Astrocyte of the cerebellum (primary cell): ENCODE measurements at regions not wholly inside any gene's neighbourhood (a gene's known extent, or its start where the extent isn't known, plus 50 kb on each side); places are given as distances from the start of the nearest gene placed in this dataset.

Source experiments
- DNase-seq: peaks from one replicate; pipeline ENCODE4 v3.0.0-alpha.2; 2011; ENCODE audit warnings: low read depth
- H3K4me3 ChIP-seq: 2 replicates; pipeline ENCODE4 v1.5.1; 2011; ENCODE audit warnings: mild to moderate bottlenecking, low read depth, low read length, moderate library complexity
- in situ Hi-C: cut with HindIII; loops from 2 replicates; pipeline ENCODE4 v1.10.0; 2017; ENCODE audit warnings: low sequenced_read_pairs
- TF ChIP-seq, protein P1 (sequence below): IDR thresholded peaks from 2 replicates; pipeline ENCODE4 v1.5.1; 2012; ENCODE audit warnings: low read length, low read depth, moderate library complexity, mild to moderate bottlenecking; ENCODE audit errors: missing control alignments

DNA sequence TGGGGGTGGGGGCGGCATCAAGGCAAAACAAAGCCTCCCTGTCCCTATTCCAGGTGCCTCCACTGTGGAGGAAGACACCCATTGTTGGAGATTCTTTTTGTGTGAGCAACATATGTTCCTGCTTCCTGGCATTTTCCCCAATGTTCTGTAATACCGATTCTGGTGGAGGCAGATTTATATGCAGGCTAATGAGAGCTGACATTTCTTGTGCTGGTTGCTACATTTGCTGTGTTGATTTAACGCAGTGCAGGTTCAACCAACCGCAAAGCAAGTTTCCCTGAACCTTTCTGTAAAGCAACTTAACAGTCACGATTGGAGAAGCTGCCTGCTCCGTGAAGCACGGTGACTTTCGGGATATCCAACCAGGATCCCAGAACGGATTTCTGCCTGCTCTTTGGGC is 260.5 kb downstream of the CBLN1 start:
- H3K4me3 ChIP-seq: no peak overlapping the region
- in situ Hi-C loops: no loop called here
- peak; percentile 83 for DNase-seq
- TF ChIP-seq, protein P1, sequence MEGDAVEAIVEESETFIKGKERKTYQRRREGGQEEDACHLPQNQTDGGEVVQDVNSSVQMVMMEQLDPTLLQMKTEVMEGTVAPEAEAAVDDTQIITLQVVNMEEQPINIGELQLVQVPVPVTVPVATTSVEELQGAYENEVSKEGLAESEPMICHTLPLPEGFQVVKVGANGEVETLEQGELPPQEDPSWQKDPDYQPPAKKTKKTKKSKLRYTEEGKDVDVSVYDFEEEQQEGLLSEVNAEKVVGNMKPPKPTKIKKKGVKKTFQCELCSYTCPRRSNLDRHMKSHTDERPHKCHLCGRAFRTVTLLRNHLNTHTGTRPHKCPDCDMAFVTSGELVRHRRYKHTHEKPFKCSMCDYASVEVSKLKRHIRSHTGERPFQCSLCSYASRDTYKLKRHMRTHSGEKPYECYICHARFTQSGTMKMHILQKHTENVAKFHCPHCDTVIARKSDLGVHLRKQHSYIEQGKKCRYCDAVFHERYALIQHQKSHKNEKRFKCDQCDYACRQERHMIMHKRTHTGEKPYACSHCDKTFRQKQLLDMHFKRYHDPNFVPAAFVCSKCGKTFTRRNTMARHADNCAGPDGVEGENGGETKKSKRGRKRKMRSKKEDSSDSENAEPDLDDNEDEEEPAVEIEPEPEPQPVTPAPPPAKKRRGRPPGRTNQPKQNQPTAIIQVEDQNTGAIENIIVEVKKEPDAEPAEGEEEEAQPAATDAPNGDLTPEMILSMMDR: no peak

DNA sequence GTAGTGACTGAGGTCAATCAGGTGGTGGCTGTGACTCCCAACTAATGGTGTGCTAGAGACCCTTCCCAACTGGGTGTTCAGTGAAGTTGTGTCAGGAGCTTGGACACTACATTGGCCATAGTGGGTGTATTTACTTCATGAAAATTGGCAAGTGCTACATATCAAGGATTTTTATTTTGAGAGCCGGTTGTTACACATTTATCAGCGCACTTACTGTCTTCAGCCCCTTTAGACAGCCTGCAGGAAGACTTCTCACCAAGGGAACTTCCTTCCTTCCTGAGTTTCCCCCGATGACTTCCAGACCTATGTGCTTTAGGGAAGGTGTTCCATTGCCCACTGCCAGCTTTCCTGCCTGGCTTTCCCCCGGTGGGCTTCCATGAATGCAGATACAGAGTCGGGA is 261.2 kb downstream of the CBLN1 start:
- in situ Hi-C loops: no loop called here

DNA sequence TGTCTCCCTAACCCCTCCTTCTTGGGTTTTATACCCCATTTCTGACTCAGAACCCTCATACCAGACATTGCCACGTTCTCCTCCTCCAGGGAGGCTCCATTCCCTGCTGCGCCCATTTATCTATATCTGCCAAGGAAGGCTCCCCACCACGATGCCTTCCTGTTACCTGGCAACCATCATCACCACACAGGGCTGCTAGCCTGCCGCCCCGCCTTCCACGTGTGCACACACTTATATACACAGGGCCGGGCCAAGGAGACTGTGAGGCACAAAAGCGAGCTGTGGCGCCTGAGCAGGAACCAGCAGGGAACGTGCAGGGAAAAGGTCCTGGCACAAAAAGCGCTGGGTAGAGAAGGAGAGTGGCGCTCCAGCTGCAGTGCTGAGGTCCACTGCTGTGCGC is 261.8 kb downstream of the CBLN1 start:
- H3K4me3 ChIP-seq: no peak overlapping the region
- in situ Hi-C loops: no loop called here
- no peak for DNase-seq
- TF ChIP-seq, protein P1: no peak

More for the DNA sequence above, 261.2 kb downstream of the CBLN1 start:
- no peak for DNase-seq
- H3K4me3 ChIP-seq: no peak overlapping the region
- TF ChIP-seq, protein P1: no peak

DNA sequence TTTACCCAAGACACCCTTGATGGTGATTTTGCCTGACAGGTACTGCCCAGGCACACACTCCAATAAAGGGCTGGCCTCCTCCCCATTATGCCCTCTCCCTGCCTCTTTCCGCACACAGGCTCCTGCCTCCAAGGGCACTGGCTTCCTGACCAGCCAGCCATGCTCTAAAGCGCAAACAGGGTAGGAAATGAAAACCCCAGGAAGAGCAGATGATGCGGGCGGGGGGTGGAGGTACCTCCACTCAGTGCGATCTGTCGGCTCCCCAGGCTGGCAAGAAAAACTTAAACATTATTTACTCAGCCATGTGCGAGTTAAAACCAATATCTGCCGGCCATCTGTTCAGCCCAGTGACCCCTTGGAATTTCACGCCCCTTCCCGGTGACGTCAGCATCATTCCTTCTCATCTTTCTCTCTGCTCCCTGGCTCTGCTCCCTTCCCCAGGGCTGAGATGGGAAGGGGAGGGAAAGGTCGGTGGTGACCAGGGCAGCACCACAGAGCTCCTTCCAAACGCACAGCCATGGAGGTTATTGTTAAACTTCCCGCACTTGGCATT is 262.5 kb downstream of the CBLN1 start:
- DNase-seq: peak; percentile 61
- TF ChIP-seq, protein P1: no peak
- in situ Hi-C loops: no loop called here
- no peak overlapping the region for H3K4me3 ChIP-seq

DNA sequence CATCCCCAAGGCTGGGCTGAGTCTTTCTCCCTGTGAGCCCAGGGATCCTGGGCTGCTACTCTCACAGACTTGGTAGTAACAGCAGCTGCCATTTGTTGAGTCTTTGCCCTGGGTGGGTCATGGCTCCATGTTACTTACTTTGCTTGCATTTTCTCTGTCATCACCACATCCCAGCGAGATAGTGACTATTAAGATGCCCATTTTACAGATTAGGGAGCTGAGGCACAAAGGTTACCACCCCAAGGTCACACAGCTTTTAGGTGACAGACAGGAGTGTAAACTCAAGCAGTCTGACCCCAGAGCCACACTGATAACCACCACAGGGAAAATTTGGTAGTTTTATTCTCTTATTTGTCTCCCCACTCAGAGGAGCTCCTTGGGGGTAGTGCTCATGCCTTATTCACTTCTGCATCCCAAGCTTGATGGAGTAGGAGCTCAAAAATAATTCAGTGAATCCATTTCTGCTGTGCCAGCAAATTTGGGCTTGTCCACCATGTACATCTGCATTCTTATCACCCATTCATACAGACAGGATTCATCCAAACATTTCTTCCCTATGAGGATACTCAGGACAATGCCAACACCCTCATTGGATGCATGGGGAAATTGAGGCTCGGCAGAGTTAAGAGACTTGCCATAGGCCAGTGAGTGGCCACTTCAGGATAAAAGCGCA is 263.2 kb downstream of the CBLN1 start:
- no peak for DNase-seq
- no peak overlapping the region for H3K4me3 ChIP-seq
- TF ChIP-seq, protein P1: no peak
- in situ Hi-C loops: no loop called here

DNA sequence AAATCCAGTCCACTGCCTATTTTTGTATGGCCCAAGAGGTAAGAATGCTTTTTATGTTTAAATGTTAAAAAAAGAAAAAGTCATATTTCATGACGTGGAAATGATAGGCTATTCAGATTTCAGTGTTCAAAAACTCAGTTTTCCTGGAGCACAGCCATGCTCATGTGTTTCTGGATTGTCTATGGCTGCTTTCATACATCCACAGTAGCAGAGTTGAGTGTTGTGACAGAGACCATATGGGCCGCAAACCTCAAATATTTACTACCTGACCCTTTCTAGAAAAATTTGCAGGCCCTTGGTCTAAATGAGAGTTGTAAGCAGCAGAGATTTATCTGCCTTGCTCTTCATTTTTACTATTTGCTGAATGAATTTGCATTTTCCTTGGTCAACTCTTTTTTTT is 264.1 kb downstream of the CBLN1 start:
- H3K4me3 ChIP-seq: no peak overlapping the region
- in situ Hi-C loops: no loop called here
- DNase-seq: no peak
- TF ChIP-seq, protein P1: no peak

DNA sequence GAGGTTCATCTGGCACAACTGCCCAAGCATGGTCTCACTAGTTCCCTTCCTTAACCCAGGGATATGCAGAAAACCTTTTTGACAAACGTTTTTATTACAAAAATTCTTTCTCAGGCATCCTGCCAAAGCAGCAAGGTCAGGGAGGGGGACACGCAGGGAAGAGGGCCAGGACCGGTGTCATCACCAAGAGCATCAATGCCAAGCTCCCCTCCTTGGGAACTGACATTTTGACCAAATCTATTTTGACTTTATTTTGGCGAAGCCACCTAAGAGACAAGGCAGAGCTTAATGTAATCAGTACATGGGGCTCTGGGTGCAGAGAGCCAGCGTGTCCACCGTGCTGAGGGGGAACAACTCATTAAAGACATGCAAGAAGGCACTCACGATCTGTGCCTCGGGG is 265.2 kb downstream of the CBLN1 start:
- no peak overlapping the region for H3K4me3 ChIP-seq
- in situ Hi-C loops: no loop called here
- DNase-seq: no peak
- TF ChIP-seq, protein P1: no peak
